OCI-LY1 (cell line): ENCODE measurements at regions not wholly inside any gene's neighbourhood (a gene's known extent, or its start where the extent isn't known, plus 50 kb on each side); places are given as distances from the start of the nearest gene placed in this dataset.

Source experiments
- H2AFZ ChIP-seq: fragments of 200-600 bp; sonication (generic), shearing (Covaris generic); 2 replicates; pipeline ENCODE4 v1.6.0; 2014; ENCODE audit warnings: antibody characterized with exemption, mild to moderate bottlenecking, low read length
- H3F3A ChIP-seq: fragments of 200-600 bp; sonication (generic), shearing (Covaris generic); 2 replicates; pipeline ENCODE4 v1.6.0; 2014; ENCODE audit warnings: mild to moderate bottlenecking, antibody characterized with exemption, low read length, moderate library complexity; ENCODE audit not compliant: insufficient read depth
- H3K27ac ChIP-seq: fragments of 200-600 bp; sonication (generic); 2 replicates; pipeline ENCODE4 v1.5.1; 2014; ENCODE audit warnings: low read length, mixed run types, mild to moderate bottlenecking, low read depth; ENCODE audit not compliant: poor library complexity, severe bottlenecking
- H3K27me3 ChIP-seq: fragments of 200-600 bp; sonication (generic); 2 replicates; pipeline ENCODE4 v1.6.0; 2014; ENCODE audit warnings: antibody characterized with exemption, mild to moderate bottlenecking, low read length, moderate library complexity; ENCODE audit not compliant: insufficient read depth
- H3K36me3 ChIP-seq: fragments of 200-600 bp; sonication (generic); 2 replicates; pipeline ENCODE4 v1.6.1; 2014; ENCODE audit warnings: mild to moderate bottlenecking, antibody characterized with exemption, low read length, moderate library complexity, mixed read lengths; ENCODE audit not compliant: insufficient read depth
- H3K4me1 ChIP-seq: fragments of 200-600 bp; sonication (generic); 2 replicates; pipeline ENCODE4 v1.5.1; 2014; ENCODE audit warnings: mild to moderate bottlenecking, low read length, moderate library complexity; ENCODE audit not compliant: insufficient read depth, severe bottlenecking
- H3K4me2 ChIP-seq: fragments of 200-600 bp; sonication (generic), shearing (Covaris generic); 2 replicates; pipeline ENCODE4 v1.6.1; 2014; ENCODE audit warnings: low read length
- H3K4me3 ChIP-seq: fragments of 200-600 bp; sonication (generic); 2 replicates; pipeline ENCODE4 v1.5.1; 2014; ENCODE audit warnings: low read length, low read depth, mild to moderate bottlenecking, mixed read lengths; ENCODE audit not compliant: poor library complexity, severe bottlenecking
- H3K79me2 ChIP-seq: fragments of 200-600 bp; shearing (Covaris generic); 2 replicates; pipeline ENCODE4 v1.6.1; 2016; ENCODE audit warnings: mixed run types, low read length, mixed read lengths; ENCODE audit not compliant: insufficient read depth
- H3K9ac ChIP-seq: fragments of 200-600 bp; sonication (generic), shearing (Covaris generic); 2 replicates; pipeline ENCODE4 v1.6.1; 2014; ENCODE audit warnings: mild to moderate bottlenecking, low read length, mixed read lengths
- H3K9me2 ChIP-seq: fragments of 200-600 bp; sonication (generic), shearing (Covaris generic); 2 replicates; pipeline ENCODE4 v1.6.1; 2014; ENCODE audit warnings: low read depth, mild to moderate bottlenecking, low read length, mixed read lengths
- H3K9me3 ChIP-seq: fragments of 200-600 bp; shearing (Covaris generic); 2 replicates; pipeline ENCODE4 v1.6.1; 2014; ENCODE audit warnings: low read length, mixed read lengths
- H4K20me1 ChIP-seq: fragments of 200-600 bp; sonication (generic), shearing (Covaris generic); 2 replicates; pipeline ENCODE4 v1.6.0; 2016; ENCODE audit warnings: mild to moderate bottlenecking, low read length; ENCODE audit not compliant: insufficient read depth
- EZH2 ChIP-seq: fragments of 200-600 bp; sonication (generic), shearing (Covaris generic); IDR thresholded peaks from 2 replicates; pipeline ENCODE4 v1.8.0; 2017; ENCODE audit warnings: borderline replicate concordance, mixed run types, mild to moderate bottlenecking, antibody characterized with exemption, low read length, moderate library complexity, mixed read lengths
- TF ChIP-seq, protein P1 (sequence below): fragments of 200-600 bp; sonication (generic), shearing (Covaris generic); IDR thresholded peaks from 2 replicates; pipeline ENCODE4 v1.5.1; 2017; ENCODE audit warnings: mild to moderate bottlenecking, antibody characterized with exemption, low read length, moderate library complexity, mixed read lengths

DNA sequence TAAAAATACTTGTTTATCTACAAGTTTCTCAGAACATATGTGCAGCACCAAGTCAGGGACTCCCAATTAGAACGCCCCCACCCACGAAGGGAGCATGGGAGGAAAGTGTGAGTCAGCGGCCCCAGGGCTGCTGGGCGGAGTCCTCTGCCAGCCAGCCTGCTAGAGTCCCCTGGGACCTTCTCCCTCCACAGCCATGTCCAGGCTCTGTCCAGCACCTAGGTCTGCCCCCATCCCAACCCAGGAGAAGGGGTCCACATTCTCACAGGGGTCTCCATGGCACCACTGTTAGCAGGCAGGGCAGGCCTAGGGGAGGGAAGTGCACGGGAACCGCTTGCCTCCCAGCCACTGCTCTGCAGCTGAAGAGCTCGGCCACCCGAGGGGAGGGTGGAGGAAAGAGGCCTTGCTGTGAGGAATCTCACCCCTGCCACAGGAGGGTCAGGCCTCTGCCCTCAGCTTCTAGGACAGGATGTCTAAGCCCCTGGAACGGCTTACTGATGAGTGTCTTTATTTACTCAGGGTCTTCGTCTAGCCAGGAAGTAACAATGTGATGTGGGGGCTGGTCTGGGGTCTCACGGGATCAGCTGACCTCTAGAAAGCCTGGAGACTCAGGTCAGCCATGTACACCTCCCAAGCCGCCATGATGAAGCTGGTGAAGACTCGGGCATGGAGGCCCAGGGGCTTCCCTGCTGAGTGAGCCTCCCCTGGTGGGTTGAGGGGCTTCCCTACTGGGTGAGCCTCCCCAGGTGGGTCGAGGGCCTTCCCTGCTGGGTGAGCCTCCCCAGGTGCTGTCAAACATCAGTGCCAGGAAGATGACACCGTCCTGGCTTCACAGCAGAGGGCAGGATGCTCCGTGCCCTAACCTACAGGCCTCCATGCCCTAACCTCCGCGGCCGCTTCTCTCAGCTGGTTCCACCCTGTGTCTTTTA, 190.3 kb downstream of the RBFOX3 start:
- H3K79me2 ChIP-seq: no peaks in the 10 kb centered on the region
- no peaks in the 10 kb centered on the region for H3K36me3 ChIP-seq

DNA sequence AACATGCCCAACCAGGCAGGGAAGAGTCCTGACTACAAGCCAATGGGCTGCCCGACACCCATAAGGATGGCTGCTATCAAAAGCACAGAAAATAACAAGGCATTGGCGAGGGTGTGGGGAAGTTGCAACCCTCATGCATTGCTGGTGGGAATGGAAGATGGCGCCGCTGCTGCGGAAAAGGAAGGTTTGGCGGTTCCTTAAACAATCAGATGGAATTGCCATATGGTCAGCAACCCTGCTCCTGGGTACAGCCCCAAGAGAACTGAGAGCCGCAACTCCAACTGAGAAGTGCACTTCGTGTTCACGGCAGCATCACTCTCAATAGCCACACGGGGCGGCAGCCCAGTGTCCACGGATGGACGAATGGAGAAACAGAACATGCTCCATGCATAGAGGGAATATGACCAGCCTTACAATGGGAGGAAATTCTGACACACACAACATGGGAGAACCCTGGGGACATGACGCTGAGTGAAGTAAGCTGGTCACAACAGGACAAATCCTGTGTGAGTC, 193.3 kb downstream of the RBFOX3 start:
- H2AFZ ChIP-seq: no peak overlapping the region
- 0 out of 2 replicates have a peak, but pooled peaks cover 3% of the 10 kb centered on the region for H3K27me3 ChIP-seq
- no peaks in the 10 kb centered on the region for H3K79me2 ChIP-seq
- no peak overlapping the region for H3K4me3 ChIP-seq
- H3K9me2 ChIP-seq: no peaks in the 10 kb centered on the region
- H3K9me3 ChIP-seq: no peaks in the 10 kb centered on the region
- H3K36me3 ChIP-seq: no peaks in the 10 kb centered on the region
- no peak overlapping the region for H3K9ac ChIP-seq
- TF ChIP-seq, protein P1, sequence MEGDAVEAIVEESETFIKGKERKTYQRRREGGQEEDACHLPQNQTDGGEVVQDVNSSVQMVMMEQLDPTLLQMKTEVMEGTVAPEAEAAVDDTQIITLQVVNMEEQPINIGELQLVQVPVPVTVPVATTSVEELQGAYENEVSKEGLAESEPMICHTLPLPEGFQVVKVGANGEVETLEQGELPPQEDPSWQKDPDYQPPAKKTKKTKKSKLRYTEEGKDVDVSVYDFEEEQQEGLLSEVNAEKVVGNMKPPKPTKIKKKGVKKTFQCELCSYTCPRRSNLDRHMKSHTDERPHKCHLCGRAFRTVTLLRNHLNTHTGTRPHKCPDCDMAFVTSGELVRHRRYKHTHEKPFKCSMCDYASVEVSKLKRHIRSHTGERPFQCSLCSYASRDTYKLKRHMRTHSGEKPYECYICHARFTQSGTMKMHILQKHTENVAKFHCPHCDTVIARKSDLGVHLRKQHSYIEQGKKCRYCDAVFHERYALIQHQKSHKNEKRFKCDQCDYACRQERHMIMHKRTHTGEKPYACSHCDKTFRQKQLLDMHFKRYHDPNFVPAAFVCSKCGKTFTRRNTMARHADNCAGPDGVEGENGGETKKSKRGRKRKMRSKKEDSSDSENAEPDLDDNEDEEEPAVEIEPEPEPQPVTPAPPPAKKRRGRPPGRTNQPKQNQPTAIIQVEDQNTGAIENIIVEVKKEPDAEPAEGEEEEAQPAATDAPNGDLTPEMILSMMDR: no peak
- TF ChIP-seq EZH2: no peak
- H3K27ac ChIP-seq: no peak overlapping the region
- no peak overlapping the region for H3K4me2 ChIP-seq
- no peaks in the 10 kb centered on the region for H3K4me1 ChIP-seq
- no peaks in the 10 kb centered on the region for H3F3A ChIP-seq
- H4K20me1 ChIP-seq: no peaks in the 10 kb centered on the region

More for the DNA sequence above, 190.3 kb downstream of the RBFOX3 start:
- Histone ChIP-seq H3F3A (no peaks in the 10 kb centered on the region), H3K4me3 (no peak overlapping the region), H3K27me3 (0 out of 2 replicates have a peak, but pooled peaks cover 3% of the 10 kb centered on the region), H3K9me3 (no peaks in the 10 kb centered on the region), H3K9me2 (no peaks in the 10 kb centered on the region), H3K27ac (no peak overlapping the region), H2AFZ (no peak overlapping the region), H3K4me2 (no peak overlapping the region), H3K9ac (no peak overlapping the region), H3K4me1 (no peaks in the 10 kb centered on the region), H4K20me1 (no peaks in the 10 kb centered on the region)
- TF ChIP-seq, protein P1: no peak
- no peak for TF ChIP-seq EZH2

DNA sequence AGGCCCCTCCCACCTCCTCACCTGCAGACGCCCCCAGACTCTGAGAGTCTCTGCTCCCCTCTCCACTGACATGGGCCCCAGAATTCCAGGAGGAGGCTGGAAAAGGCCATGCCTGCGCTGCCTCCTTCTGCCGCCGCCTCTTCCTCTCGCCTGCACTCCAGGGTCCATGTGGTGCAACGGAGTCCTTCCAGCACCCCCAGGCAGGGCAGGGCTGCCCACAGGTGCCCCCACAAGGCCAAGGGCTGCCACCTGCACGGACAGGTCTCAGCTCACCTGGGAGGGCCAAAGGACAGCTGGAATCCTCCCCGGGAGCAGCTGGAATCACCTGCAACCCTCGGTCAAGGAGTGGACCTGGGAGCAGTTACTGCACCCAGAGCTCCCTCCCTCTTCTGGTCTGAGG, 194.9 kb downstream of the RBFOX3 start:
- Histone ChIP-seq H3F3A (no peaks in the 10 kb centered on the region), H4K20me1 (no peaks in the 10 kb centered on the region), H3K9ac (no peak overlapping the region), H3K4me2 (no peak overlapping the region), H3K4me3 (no peak overlapping the region), H3K9me2 (no peaks in the 10 kb centered on the region), H3K9me3 (no peaks in the 10 kb centered on the region), H3K79me2 (no peaks in the 10 kb centered on the region), H3K27ac (no peak overlapping the region), H3K27me3 (0 out of 2 replicates have a peak, but pooled peaks cover 4% of the 10 kb centered on the region), H2AFZ (no peak overlapping the region), H3K36me3 (no peaks in the 10 kb centered on the region), H3K4me1 (no peaks in the 10 kb centered on the region)
- TF ChIP-seq EZH2: no peak
- TF ChIP-seq, protein P1: no peak
